ENCODE measurements at regions not wholly inside any gene's neighbourhood (a gene's known extent, or its start where the extent isn't known, plus 50 kb on each side); places are given as distances from the start of the nearest gene placed in this dataset.
A peak's percentile ranks its signal among the peaks of the same experiment; 100 is the strongest.

- no peaks in the 10 kb centered on the region for H3K36me3 ChIP-seq
- TF ChIP-seq, protein P1, sequence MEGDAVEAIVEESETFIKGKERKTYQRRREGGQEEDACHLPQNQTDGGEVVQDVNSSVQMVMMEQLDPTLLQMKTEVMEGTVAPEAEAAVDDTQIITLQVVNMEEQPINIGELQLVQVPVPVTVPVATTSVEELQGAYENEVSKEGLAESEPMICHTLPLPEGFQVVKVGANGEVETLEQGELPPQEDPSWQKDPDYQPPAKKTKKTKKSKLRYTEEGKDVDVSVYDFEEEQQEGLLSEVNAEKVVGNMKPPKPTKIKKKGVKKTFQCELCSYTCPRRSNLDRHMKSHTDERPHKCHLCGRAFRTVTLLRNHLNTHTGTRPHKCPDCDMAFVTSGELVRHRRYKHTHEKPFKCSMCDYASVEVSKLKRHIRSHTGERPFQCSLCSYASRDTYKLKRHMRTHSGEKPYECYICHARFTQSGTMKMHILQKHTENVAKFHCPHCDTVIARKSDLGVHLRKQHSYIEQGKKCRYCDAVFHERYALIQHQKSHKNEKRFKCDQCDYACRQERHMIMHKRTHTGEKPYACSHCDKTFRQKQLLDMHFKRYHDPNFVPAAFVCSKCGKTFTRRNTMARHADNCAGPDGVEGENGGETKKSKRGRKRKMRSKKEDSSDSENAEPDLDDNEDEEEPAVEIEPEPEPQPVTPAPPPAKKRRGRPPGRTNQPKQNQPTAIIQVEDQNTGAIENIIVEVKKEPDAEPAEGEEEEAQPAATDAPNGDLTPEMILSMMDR (IDR thresholded peaks at IDR 0.05) = no peak
- TF ChIP-seq POLR2A (IDR thresholded peaks at IDR 0.05) = no peak
- peak in 1 of 3 donors; percentile 15 for DNase-seq
- H3K9me3 ChIP-seq = no peaks in the 10 kb centered on the region
- H3K27me3 ChIP-seq = no peaks in the 10 kb centered on the region
- no peak overlapping the region for H3K27ac ChIP-seq
- H3K4me3 ChIP-seq = no peak overlapping the region
- peaks cover 0 to 27% (median 14%) of the 10 kb centered on the region in 4 donors for H3K4me1 ChIP-seq
These were observed 156.7 kb upstream of the TLE3 start for GRCh38 chr15:70254311-70254869.

DNA sequence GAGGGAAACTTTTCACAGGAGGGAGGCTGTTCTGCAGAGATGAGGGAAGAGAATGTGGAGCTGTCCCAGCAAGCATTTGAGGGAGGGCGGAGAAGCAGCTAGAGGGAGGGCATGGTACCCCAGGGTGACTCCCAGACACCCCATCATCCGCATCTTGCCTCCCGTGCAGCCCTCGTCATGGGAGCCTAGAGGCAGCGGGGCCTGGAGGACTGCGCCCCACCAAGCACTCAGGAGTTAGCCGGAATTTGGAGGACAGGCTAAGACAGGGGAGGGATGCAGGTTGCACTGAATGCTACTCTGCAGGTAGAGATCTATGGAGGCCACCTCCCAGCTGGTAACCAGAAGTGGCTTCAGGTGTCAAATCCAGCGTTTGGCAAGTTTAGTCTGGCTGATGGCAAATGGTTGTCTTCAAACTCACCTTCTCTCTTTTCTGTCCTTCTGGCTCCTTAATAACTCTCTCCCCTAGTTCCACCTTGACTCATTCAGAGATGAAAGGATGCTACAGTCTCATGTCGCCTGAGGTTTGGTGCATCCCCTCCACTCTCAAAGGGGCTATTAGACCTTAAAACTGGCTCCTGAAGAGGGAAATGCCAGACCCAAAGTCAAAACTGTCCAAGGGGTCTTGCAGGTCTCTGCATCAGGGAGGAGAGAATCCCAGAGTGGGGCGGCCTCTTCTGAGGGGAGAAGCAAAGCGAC is 155.9 kb upstream of the TLE3 start:
- TF ChIP-seq POLR2A (IDR thresholded peaks at IDR 0.05) = no peak
- TF ChIP-seq, protein P1 (IDR thresholded peaks at IDR 0.05) = no peak
- no peaks in the 10 kb centered on the region for H3K9me3 ChIP-seq
- no peak overlapping the region for H3K27ac ChIP-seq
- no peak overlapping the region for H3K4me3 ChIP-seq
- H3K4me1 ChIP-seq = peaks cover 0 to 19% (median 7%) of the 10 kb centered on the region in 4 donors
- no peaks in the 10 kb centered on the region for H3K27me3 ChIP-seq
- DNase-seq = peak in 1 of 3 donors; percentile 34
- H3K36me3 ChIP-seq = no peaks in the 10 kb centered on the region

DNA sequence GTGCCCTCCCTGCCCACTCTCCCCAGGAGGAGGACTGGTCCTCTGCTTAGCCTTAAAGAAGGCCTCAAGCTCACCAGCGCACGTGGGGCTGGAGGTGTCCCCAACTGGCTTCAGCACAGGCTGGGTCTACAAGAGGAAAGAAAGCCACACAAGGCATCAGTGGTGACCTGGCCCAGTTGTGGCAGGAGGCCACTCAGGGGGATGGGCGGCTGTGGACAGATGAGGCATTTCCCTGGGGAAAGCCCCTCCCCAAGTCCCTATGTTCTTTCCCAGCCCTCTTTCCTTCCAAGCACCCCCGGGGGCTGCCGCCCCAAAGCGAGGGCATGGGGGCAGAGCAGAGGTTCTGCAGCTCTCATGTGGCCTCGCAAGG is 155.2 kb upstream of the TLE3 start:
- Histone ChIP-seq H3K9me3 (no peaks in the 10 kb centered on the region), H3K27ac (no peak overlapping the region), H3K4me1 (peaks cover 0 to 15% (median 4%) of the 10 kb centered on the region in 4 donors), H3K36me3 (no peaks in the 10 kb centered on the region), H3K27me3 (no peaks in the 10 kb centered on the region), H3K4me3 (no peak overlapping the region)
- peak in 1 of 3 donors; percentile 35 for DNase-seq
- no peak for TF ChIP-seq POLR2A (IDR thresholded peaks at IDR 0.05)
- TF ChIP-seq, protein P1 (IDR thresholded peaks at IDR 0.05) = no peak

DNA sequence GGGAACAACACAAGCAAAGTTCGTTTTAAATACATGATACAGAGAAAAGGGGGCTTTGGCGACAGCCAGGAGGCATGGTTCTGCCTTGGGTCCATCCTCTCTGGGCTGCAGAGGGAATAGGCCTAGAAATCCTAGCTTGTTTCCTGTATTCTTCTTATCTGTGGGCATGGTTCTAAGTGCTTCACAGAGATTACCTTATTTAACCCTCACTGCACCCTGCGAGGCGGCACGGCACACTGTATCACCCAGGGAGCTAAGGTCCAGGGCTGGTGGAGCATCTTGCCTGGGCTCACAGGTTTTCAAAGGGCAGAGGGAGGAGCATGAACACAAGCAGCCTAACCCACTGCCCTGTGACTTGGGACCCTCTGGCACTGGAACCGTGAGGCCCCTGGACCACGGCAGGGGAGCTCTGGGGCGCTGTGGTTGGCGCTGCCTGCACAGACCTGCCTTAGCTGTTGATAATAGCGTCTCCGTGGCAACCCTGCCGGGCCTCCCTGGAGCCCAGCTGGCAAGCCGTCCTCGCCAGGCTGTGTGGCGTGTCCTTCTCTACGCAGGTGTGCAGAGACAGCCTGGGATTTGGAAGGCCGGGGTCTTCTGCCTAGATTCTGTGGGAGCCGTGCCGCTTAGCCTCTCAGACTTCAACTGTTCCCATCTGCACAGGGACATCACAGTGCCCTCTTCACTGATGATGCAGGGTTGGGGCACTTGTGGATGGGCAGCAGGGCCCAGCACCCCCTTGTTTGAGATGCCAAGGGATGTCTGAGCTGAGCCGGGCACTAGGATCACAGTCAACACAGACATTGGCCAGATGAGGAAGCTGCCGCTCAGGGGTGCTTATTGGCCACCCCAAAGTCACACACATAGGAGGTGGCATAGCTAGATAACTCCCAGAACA is 154.6 kb upstream of the TLE3 start:
- no peaks in the 10 kb centered on the region for H3K36me3 ChIP-seq
- H3K27ac ChIP-seq = no peak overlapping the region
- H3K4me1 ChIP-seq = peaks cover 0 to 15% (median 3%) of the 10 kb centered on the region in 4 donors
- no peaks in the 10 kb centered on the region for H3K9me3 ChIP-seq
- no peak overlapping the region for H3K4me3 ChIP-seq
- H3K27me3 ChIP-seq = no peaks in the 10 kb centered on the region
- no peak for DNase-seq
- TF ChIP-seq, protein P1 (IDR thresholded peaks at IDR 0.05) = no peak
- no peak for TF ChIP-seq POLR2A (IDR thresholded peaks at IDR 0.05)

DNA sequence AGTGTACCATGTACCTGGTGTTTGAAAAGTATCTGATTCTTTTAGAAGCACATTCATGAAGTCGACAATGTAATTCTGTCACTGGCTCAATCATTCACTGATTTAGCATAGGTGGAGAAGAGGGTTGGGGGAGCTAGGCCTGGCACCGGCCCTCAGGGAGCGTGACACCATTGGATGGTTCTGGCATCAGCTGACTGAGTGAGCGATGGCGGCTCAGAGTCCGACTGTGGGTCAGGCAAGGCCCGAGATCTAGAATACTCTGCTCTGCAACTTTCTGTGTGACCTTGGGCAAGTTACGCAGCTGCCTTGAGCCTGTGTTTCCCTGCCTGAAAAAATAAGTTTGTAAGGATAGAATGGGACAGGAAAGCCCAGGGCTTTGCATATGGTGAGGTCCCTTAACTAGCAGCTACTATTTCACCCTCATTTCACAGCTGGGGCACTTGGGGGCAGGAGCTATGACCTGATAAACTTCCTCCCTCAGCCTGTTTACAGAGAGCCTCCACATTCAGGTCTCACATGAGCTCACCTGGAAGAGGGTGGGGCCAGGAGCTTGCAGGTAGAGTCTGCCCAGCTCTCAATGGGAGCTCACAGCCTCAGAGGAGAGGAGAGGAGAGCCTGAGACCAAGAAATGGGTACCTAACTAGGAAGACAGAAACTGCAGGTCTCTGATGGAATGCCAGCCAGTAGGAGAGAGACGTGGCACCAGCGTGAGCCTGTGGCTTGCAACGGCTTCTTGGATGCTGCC is 153.7 kb upstream of the TLE3 start:
- TF ChIP-seq, protein P1 (IDR thresholded peaks at IDR 0.05) = no peak
- no peak for TF ChIP-seq POLR2A (IDR thresholded peaks at IDR 0.05)
- Histone ChIP-seq H3K36me3 (no peaks in the 10 kb centered on the region), H3K27ac (no peak overlapping the region), H3K27me3 (no peaks in the 10 kb centered on the region), H3K4me1 (peaks cover 0 to 22% (median 4%) of the 10 kb centered on the region in 4 donors), H3K9me3 (no peaks in the 10 kb centered on the region), H3K4me3 (no peak overlapping the region)
- DNase-seq = peak in 1 of 3 donors; percentile 46
